Stimulated activated naive CD8-positive, alpha-beta T cell treated with anti-CD3 and anti-CD28 coated beads, Interleukin-15, amount 100 ng/mL, for 72 hours (primary cell): ENCODE measurements at regions not wholly inside any gene's neighbourhood (a gene's known extent, or its start where the extent isn't known, plus 50 kb on each side); places are given as distances from the start of the nearest gene placed in this dataset.
"Not testable (repeated sequence)": the region's sequence is repeated elsewhere in the genome, so short reads cannot be mapped to it uniquely, and the experiment has no call there.

ENCODE experiments used
- ATAC-seq: fragments of 150-1000 bp; cut with Tn5 transposase; 2 replicates; pipeline ENCODE4 v1.10.0; 2021; ENCODE audit warnings: mild to moderate bottlenecking, moderate library complexity
- DNase-seq, 2 donors: peaks; one replicate each; pipeline ENCODE4 v3.0.0; 2021 to 2022
- H3K27ac Mint-ChIP-seq, 2 donors: one replicate each; pipeline ENCODE4 v1.8.0; 2022; ENCODE audit warnings: mild to moderate bottlenecking in 2 of 2, mixed read lengths in 2 of 2, moderate library complexity in 2 of 2
- H3K27me3 Mint-ChIP-seq: one replicate; pipeline ENCODE4 v1.8.0; 2022; ENCODE audit warnings: mixed read lengths
- H3K4me1 Mint-ChIP-seq: one replicate; pipeline ENCODE4 v1.8.0; 2022; ENCODE audit warnings: mild to moderate bottlenecking, mixed read lengths
- H3K4me3 Mint-ChIP-seq, 2 donors: one replicate each; pipeline ENCODE4 v1.8.0; 2022; ENCODE audit warnings: mild to moderate bottlenecking in 2 of 2, mixed read lengths in 2 of 2, moderate library complexity in 1 of 2
- H3K9me3 Mint-ChIP-seq, 2 donors: one replicate each; pipeline ENCODE4 v1.8.0; 2022; ENCODE audit warnings: mixed read lengths in 2 of 2

DNA sequence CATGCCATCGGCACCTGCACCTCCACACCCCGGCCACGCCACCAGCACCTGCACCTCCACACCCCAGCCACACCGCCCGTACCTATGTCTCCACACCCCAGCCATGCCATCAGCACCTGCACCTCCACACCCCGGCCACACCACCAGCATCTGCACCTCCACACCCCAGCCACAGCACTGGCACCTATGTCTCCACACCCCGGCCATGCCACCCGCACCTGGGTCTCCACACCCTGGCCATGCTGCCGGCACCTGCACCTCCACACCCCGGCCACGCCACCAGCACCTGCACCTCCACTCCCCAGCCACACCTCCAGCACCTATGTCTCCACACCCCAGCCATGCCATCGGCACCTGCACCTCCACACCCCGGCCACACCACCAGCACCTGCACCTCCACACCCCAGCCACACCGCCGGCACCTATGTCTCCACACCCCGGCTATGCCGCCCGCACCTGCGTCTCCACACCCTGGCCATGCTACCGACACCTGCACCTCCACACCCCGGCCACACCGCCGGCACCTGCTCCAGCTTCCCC, 390.3 kb upstream of the MYT1L start:
- Mint-ChIP-seq H3K27me3 (peaks cover 1% of the 10 kb centered on the region), H3K4me3 (no peak overlapping the region), H3K27ac (no peak overlapping the region), H3K4me1 (no peaks in the 10 kb centered on the region), H3K9me3 (no peaks in the 10 kb centered on the region)
- no peak for DNase-seq
- no peak for ATAC-seq

DNA sequence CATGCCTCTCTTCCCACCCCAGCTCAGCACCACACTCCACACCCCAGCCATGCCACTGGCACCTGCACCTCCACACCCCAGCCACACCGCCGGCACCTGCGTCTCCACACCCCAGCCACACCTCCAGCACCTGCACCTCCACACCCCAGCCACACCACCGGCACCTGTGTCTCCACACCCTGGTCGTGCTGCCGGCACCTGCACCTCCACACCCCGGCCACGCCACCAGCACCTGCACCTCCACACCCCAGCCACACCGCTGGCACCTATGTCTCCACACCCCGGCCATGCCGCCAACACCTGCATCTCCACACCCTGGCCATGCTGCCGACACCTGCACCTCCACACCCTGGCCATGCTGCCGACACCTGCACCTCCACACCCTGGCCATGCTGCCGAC, 389.7 kb upstream of the MYT1L start:
- DNase-seq, H3K27me3 Mint-ChIP-seq, H3K4me1 Mint-ChIP-seq, H3K9me3 Mint-ChIP-seq, H3K27ac Mint-ChIP-seq, H3K4me3 Mint-ChIP-seq: not testable (repeated sequence)
- peak; percentile 30 for ATAC-seq

DNA sequence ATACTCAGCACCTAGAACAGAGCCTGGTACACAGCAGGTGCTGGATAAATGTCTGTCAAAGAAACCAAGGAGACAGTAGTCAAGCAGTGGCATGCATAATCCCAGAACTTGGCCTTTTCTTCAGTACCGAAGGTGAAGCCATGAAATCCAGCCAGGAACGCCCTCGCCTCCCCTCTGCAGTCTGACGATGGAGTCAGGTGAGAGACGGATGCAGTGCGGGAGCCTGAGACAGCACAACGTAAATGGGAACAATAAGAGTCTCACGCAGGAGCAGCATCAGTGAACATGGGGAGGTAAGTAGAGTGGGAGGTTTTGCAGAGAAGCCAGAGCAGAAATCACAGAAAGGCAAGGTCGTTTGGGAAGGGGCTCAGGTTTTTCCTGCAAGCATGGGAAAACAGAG, 389.3 kb upstream of the MYT1L start:
- H3K27me3 Mint-ChIP-seq = no peaks in the 10 kb centered on the region
- H3K9me3 Mint-ChIP-seq = no peaks in the 10 kb centered on the region
- H3K4me3 Mint-ChIP-seq = no peak overlapping the region
- H3K27ac Mint-ChIP-seq = no peak overlapping the region
- DNase-seq (no peak), ATAC-seq (peak; percentile 18)
- H3K4me1 Mint-ChIP-seq = no peaks in the 10 kb centered on the region

DNA sequence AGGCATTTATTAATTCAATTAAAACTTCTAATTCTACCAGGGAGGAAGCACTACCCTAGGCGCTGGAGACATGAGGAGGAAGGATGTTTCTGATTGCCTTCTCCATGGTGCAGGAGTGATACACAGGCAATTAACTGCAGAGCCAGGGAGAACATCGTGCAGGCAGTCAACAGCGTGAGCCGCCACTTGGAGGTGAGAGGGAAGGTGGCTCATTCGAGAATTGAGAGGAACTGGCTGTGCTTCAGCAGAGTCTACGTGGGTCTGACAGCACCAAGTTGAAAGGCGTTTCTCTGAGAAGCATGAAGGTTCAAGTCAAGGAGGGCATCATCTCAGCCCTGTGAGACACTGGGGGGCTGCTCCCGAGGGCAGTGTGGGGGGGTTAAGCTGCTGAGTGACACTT, 388.7 kb upstream of the MYT1L start:
- H3K9me3 Mint-ChIP-seq = no peaks in the 10 kb centered on the region
- no peak for ATAC-seq
- H3K27ac Mint-ChIP-seq = no peak overlapping the region
- H3K27me3 Mint-ChIP-seq = no peaks in the 10 kb centered on the region
- no peak overlapping the region for H3K4me3 Mint-ChIP-seq
- DNase-seq = no peak
- H3K4me1 Mint-ChIP-seq = no peaks in the 10 kb centered on the region

DNA sequence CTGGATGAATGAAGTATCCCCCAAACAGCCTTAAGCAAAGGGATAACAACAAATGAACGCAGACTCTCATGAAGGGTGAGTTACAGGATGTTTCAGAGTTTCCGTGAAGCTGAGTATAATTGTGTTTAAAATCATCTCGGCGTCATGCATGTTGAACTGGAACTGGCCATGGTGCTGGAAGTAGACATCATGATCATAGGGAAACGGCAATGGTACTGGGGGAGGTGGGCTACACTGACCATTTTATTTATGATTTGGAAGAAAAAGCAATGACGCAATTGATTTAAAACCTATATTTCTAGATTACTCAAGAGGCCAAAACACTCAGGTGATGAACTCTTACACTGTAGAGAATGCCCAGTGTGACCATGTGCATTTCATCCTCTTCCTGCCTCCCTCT, 387.9 kb upstream of the MYT1L start:
- DNase-seq (no peak), ATAC-seq (no peak)
- Mint-ChIP-seq H3K4me3 (no peak overlapping the region), H3K4me1 (no peaks in the 10 kb centered on the region), H3K27me3 (no peaks in the 10 kb centered on the region), H3K9me3 (no peaks in the 10 kb centered on the region), H3K27ac (no peak overlapping the region)

DNA sequence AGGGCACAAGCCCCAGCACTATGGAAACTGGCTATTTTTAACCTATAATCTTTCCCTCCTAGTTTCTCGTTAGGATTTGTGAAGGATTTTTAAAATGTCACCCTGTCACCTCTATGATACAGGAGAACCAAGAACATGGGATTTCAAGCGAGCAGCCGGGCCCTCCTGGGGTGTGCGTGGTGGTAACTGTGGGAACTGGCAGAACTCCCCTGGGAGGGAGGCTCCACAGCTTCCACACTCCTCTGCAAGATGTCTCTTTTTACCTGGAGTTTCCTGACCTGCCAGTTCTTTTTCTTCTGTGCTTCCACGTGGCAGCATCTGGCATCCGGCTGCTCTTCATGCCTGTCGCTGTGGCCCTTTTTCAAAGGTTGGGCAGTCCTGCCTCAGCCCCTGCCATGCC, 386.3 kb upstream of the MYT1L start:
- no peak for DNase-seq
- Mint-ChIP-seq H3K27ac (no peak overlapping the region), H3K9me3 (no peaks in the 10 kb centered on the region), H3K4me1 (no peaks in the 10 kb centered on the region), H3K27me3 (no peaks in the 10 kb centered on the region), H3K4me3 (no peak overlapping the region)
- ATAC-seq = no peak

DNA sequence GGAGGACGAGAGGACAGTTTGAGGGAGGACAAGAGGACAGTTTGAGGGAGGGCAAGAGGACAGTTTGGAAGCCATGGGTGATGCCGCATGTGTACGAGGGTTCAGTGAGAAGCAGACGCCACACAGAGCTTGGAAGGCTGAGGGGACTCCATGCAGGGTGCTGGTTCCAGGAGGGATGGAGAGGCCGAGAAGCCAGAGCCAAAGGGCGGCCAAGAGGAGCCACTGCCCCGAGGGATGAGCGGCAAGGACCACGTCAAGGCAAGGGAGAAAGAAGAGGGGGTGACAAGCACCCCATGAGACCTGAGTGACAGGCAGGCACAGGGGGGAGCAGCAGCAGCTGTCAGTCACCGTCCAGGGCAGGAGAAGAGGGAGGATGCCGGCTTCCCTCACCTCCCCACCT, 385.7 kb upstream of the MYT1L start:
- Mint-ChIP-seq H3K9me3 (no peaks in the 10 kb centered on the region), H3K4me1 (no peaks in the 10 kb centered on the region), H3K27ac (no peak overlapping the region), H3K4me3 (no peak overlapping the region), H3K27me3 (no peaks in the 10 kb centered on the region)
- DNase-seq = no peak
- no peak for ATAC-seq

DNA sequence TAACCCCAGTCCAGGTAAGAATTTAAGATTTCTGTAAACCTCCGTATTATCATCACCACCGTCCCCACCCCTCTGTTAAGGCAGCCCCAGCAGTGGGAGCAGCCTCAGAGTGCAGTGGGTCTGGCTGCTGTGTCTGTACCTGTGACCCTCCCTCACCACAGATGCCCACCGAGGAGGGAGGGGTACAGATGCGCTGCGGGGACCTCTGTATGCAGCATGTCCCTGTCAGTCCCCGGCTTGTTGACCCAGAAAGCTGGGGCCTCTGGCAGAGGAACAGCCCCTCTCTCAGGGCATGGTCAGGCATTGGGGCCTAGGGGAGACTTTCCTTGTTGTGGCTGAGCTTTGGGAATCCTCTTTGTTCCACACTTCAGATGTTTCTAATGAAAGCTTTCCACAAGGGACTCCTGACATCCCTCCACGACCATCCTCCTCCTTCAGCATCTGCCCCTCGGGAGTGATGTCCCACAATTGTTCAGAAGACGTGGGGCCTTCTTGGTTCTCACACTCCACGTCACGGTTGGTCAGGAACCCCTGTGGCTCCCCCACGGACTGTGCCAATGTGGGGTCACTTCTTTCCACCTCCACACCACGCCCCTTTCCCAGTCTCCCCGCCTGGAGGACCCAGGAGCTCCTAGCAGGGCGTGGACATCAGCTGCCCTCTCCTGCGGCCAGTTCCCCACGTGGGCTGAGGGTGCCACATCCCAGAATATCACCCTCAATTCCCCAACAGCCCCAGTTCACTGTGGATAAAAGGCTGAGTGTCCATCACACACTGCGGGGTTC, 384.2 kb upstream of the MYT1L start:
- ATAC-seq = no peak
- no peaks in the 10 kb centered on the region for H3K4me1 Mint-ChIP-seq
- no peak overlapping the region for H3K27ac Mint-ChIP-seq
- no peaks in the 10 kb centered on the region for H3K9me3 Mint-ChIP-seq
- no peaks in the 10 kb centered on the region for H3K27me3 Mint-ChIP-seq
- no peak overlapping the region for H3K4me3 Mint-ChIP-seq
- no peak for DNase-seq

DNA sequence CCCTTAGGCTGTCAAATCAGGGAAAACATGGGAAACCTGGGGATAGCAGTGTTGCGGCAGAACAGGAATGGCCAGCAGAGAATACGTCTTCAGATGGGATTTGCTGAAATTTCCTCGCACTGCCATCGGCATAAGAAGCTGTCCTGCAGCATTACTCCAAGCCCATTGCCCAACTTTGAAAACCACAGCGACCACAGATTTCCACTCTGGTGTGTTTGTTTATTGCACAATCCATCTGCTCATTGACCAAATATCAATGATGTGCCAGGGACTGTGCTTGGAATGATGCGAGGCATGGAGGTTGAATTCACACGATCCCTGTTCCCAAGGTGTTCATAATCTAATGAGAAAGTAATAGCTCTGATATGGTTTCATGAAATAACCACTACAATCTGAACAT, 383.3 kb upstream of the MYT1L start:
- Mint-ChIP-seq H3K4me3 (no peak overlapping the region), H3K27ac (no peak overlapping the region), H3K4me1 (no peaks in the 10 kb centered on the region), H3K9me3 (no peaks in the 10 kb centered on the region), H3K27me3 (no peaks in the 10 kb centered on the region)
- DNase-seq = no peak
- ATAC-seq = no peak

DNA sequence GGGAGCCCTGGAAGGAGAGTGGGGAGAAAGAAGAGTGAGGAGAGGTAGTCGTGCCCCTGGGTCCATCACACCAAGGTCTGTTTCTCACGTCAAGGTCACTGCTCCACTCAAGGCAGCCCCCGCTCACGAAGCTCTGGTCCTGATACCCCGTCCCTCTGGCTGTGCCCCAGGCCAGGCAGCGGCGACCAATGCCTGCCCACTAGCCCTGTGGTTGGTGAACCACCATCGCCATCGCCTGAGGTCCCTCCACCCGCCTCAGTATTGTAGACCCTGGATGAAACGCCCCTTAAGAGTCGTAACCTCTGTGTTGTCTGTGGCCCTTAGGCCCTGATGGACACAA, 378.3 kb upstream of the MYT1L start:
- no peaks in the 10 kb centered on the region for H3K9me3 Mint-ChIP-seq
- H3K27me3 Mint-ChIP-seq = no peaks in the 10 kb centered on the region
- ATAC-seq = no peak
- H3K27ac Mint-ChIP-seq = no peak overlapping the region
- peaks cover 19% of the 10 kb centered on the region for H3K4me1 Mint-ChIP-seq
- H3K4me3 Mint-ChIP-seq = no peak overlapping the region
- DNase-seq = no peak

DNA sequence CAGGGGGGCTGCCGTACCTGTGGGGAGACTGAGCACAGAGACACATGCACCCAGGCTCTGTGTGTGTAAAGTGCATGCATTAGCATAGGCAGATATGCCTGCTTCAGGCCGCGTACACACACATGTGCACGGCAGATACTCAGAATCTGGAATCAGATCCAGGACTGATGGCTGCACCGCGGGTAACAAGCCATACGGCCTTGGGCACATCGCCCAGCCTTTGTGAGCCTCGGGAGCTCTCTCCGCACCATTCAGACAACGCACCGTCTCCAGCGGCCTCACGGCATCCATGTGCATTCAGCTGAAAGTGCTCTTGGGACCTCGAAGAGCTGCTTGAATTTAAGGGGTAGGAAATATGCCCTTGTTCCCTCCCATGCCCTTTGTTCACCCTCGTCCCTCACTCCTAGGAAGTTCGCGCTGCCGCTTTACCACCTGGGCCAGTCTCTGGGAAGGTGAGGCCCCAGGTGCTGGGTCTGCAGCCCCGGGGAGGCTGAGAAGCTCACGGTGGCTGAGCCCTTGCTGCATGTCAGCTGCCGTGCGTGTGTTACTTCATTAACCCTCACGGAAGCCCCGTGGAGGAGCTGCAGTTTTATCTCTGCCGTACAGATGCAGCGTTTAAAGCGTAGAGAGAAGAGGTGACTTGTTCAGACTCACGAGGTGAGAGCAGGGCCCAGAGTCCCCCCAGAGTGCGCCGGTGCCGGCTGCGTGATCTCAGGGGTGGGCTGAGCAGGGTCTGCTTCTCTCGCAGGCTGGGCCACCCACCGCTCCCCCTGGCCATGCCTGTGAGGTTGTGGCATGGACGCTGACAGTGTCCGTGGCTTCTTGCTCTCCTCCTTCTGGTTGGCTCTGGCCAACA, 377.7 kb upstream of the MYT1L start:
- DNase-seq (no peak), ATAC-seq (no peak)
- no peak overlapping the region for H3K27ac Mint-ChIP-seq
- H3K9me3 Mint-ChIP-seq = no peaks in the 10 kb centered on the region
- peaks cover 24% of the 10 kb centered on the region for H3K4me1 Mint-ChIP-seq
- H3K27me3 Mint-ChIP-seq = no peaks in the 10 kb centered on the region
- H3K4me3 Mint-ChIP-seq = no peak overlapping the region

DNA sequence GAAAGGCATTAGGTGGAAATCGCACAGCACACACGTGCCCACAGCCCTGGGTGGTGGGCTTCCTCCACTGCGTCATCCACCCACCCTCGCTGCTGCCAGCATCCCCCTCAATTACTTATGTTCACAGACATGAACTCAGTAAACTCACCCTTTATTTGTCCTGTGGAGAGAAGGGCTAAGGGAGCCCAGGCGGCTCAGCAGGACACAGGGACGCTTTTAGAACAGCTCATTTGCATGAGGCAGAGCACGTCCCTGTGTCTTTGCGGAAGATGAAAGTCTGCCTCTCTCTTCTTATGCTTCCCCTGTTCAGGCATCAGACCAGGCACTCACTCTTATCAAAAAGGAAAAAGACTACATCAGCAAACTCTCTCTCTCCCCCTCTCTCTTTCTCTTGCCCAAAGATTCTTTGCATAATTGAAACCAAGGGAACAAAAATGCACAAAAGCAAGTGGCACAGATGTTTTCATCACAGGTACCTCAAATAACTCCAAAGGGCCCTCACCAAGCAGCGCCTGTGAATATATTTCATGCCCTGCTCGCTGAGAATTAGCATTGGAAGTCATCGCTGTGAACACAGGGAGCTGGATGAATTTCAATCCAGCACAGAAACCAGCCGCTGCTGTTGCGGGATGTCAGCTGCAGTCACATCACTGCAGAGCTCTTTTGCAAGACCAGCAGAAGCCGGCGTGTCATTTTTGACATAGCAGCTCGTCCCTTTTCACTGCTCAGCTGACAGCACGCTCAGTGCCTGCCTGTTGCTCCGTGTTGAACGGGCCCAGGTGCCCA, 376.3 kb upstream of the MYT1L start:
- Mint-ChIP-seq H3K4me3 (no peak overlapping the region), H3K27ac (no peak overlapping the region), H3K4me1 (peaks cover 25% of the 10 kb centered on the region), H3K27me3 (no peaks in the 10 kb centered on the region), H3K9me3 (no peaks in the 10 kb centered on the region)
- DNase-seq = no peak
- ATAC-seq = no peak

DNA sequence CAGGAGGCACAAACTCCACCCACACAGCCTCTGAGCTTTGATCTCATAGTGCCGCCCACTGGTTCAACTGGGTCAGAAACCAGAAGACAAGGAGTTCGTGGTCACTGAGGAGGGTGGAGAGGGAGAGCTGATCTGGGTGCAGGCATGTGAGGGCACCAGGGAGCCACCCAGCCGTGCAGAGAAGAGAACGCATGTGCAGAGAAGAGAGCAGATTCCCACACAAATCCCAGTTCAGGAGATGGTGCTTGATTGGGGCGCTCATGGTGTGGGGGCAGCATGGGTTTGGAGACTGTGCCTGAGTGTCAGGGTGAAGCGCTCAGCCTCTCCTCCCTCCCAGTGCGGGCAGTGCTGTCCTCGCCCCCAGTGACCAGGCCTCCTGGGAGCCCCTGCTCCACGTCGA, 375.2 kb upstream of the MYT1L start:
- ATAC-seq = no peak
- no peak for DNase-seq
- Mint-ChIP-seq H3K27ac (peak overlapping the region; percentile 13 to 91), H3K27me3 (no peaks in the 10 kb centered on the region), H3K4me3 (no peak overlapping the region), H3K9me3 (no peaks in the 10 kb centered on the region), H3K4me1 (peaks cover 25% of the 10 kb centered on the region)

DNA sequence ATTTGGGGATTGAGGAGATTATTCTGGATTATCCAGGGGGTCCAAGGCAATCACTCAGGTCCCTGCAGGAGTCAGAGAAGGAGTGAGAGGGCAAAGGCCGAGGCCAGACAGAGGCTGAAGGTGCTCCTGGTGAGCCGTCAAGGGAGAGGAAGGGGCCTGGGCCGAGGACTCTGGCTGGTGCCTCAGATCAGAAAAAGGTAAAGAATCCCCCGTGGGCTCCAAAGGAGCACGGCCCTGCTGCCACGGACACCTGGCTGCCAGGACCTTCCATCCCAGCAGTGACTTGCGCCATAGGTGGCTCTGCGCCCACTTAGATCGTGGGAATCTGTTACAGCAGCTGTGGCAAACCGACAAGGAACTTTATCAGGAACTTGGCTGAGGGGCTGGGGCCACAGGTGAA, 374.8 kb upstream of the MYT1L start:
- peak overlapping the region; percentile 13 to 91 for H3K27ac Mint-ChIP-seq
- no peaks in the 10 kb centered on the region for H3K27me3 Mint-ChIP-seq
- DNase-seq = no peak
- peak; percentile 16 for ATAC-seq
- H3K4me1 Mint-ChIP-seq = peaks cover 25% of the 10 kb centered on the region
- H3K4me3 Mint-ChIP-seq = no peak overlapping the region
- H3K9me3 Mint-ChIP-seq = no peaks in the 10 kb centered on the region

DNA sequence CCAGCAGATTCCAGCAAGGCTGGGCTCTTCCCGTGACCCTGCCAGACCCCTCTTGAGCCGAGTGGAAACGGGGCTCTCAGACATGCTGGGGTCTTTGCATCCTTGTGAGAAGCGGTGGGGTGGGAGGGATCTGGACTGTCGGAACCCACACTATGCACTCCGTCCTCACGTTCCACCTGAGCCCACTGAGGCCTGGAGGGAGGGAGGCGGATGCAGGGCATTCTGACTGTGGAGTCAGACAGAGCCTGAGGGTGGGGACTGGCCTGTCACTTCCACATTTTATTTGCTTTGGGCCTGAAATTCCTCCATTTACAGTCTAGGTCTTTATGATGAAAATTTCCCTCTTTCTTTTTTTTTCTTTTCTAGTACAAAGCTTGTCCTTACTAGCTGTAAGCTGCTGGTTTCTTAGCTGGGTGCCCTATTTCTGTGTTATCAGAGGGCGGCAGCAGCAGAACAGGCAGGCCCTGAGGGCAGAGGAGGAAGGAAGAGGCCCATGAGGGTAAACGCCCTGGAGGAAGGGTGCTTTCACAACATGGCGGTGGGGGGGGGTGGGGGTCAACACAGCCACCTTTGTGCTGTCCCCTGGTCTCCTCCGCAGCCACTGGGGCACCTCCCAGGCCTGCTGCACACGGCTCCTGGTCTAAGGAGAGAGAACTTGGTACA, 373.5 kb upstream of the MYT1L start:
- no peak for ATAC-seq
- Mint-ChIP-seq H3K27me3 (no peaks in the 10 kb centered on the region), H3K4me1 (peaks cover 25% of the 10 kb centered on the region), H3K9me3 (no peaks in the 10 kb centered on the region), H3K27ac (peak overlapping the region; percentile 65 to 88), H3K4me3 (no peak overlapping the region)
- no peak for DNase-seq
